Calu3 (cell line): ENCODE measurements at regions not wholly inside any gene's neighbourhood (a gene's known extent, or its start where the extent isn't known, plus 50 kb on each side); places are given as distances from the start of the nearest gene placed in this dataset.

Experiments
- BruUV-seq: library from RNA; stranded (reverse); fragments of 400-500 nt; replicated peaks from 2 replicates; lab custom pipeline; 2021; lab: Mats Ljungman, UMichigan
- CTCF ChIA-PET: fragments of 300-600 bp; sonication (Branson Sonifier 250); formaldehyde crosslinking; loops from one replicate; lab custom pipeline; 2022; ENCODE audit warnings: antibody characterized with exemption; lab: Charles Lee
- DNase-seq: peaks from one replicate; pipeline ENCODE4 v3.0.0; 2022
- H3K27ac Mint-ChIP-seq: one replicate; pipeline ENCODE4 v1.8.0; 2022; ENCODE audit warnings: mixed read lengths; ENCODE audit not compliant: unreplicated experiment
- H3K27me3 Mint-ChIP-seq: one replicate; pipeline ENCODE4 v1.8.0; 2022; ENCODE audit warnings: mixed read lengths; ENCODE audit not compliant: unreplicated experiment
- H3K36me3 Mint-ChIP-seq: one replicate; pipeline ENCODE4 v1.8.0; 2022; ENCODE audit warnings: mild to moderate bottlenecking, moderate library complexity, mixed read lengths; ENCODE audit not compliant: insufficient read depth, unreplicated experiment
- H3K4me1 Mint-ChIP-seq: one replicate; pipeline ENCODE4 v1.8.0; 2022; ENCODE audit warnings: mild to moderate bottlenecking, low read depth, mixed read lengths; ENCODE audit not compliant: unreplicated experiment
- H3K4me3 Mint-ChIP-seq: one replicate; pipeline ENCODE4 v1.8.0; 2022; ENCODE audit warnings: mild to moderate bottlenecking, low read depth, moderate library complexity, mixed read lengths; ENCODE audit not compliant: unreplicated experiment
- H3K9me3 Mint-ChIP-seq: one replicate; pipeline ENCODE4 v1.8.0; 2022; ENCODE audit warnings: low read depth, mixed read lengths; ENCODE audit not compliant: unreplicated experiment
- CTCF ChIP-seq: fragments of 200-600 bp; IDR thresholded peaks from one replicate; pipeline ENCODE4 v1.8.0; 2022; ENCODE audit warnings: antibody characterized with exemption; ENCODE audit not compliant: unreplicated experiment
- intact Hi-C: fragments of 100-400 bp; cut with micrococcal nuclease; formaldehyde crosslinking; loops from one replicate; pipeline ENCODE4 v1.10.0; 2022; ENCODE audit not compliant: unreplicated experiment

- Mint-ChIP-seq H3K36me3 (no peaks in the 10 kb centered on the region), H3K27me3 (no peaks in the 10 kb centered on the region), H3K27ac (no peak overlapping the region), H3K4me1 (no peaks in the 10 kb centered on the region), H3K4me3 (no peak overlapping the region), H3K9me3 (no peaks in the 10 kb centered on the region)
- no TSS peak for BruUV-seq
- TF ChIP-seq CTCF: no peak
- intact Hi-C loops: no loop called here
- CTCF ChIA-PET: no interaction called here
- DNase-seq: no peak
Observed at GRCh38 chr10:118922972-118923371, 106.5 kb upstream of the NANOS1 start.

- BruUV-seq: no TSS peak
- intact Hi-C loops: no loop called here
- no peaks in the 10 kb centered on the region for H3K4me1 Mint-ChIP-seq
- H3K9me3 Mint-ChIP-seq: no peaks in the 10 kb centered on the region
- no peak for DNase-seq
- TF ChIP-seq CTCF: no peak
- no peaks in the 10 kb centered on the region for H3K36me3 Mint-ChIP-seq
- H3K27me3 Mint-ChIP-seq: no peaks in the 10 kb centered on the region
- CTCF ChIA-PET: no interaction called here
- no peak overlapping the region for H3K4me3 Mint-ChIP-seq
- no peak overlapping the region for H3K27ac Mint-ChIP-seq
Observed at GRCh38 chr10:118924493-118924892, 105.0 kb upstream of the NANOS1 start.

GRCh38 chr10:118925404-118926071 is 104.0 kb upstream of the NANOS1 start:
- no TSS peak for BruUV-seq
- no peak for DNase-seq
- TF ChIP-seq CTCF: no peak
- CTCF ChIA-PET: no interaction called here
- Mint-ChIP-seq H3K27me3 (no peaks in the 10 kb centered on the region), H3K4me1 (no peaks in the 10 kb centered on the region), H3K4me3 (no peak overlapping the region), H3K27ac (no peak overlapping the region), H3K9me3 (no peaks in the 10 kb centered on the region), H3K36me3 (no peaks in the 10 kb centered on the region)
- intact Hi-C loops: no loop called here

GRCh38 chr10:118926072-118926417 is 103.5 kb upstream of the NANOS1 start:
- no peak for DNase-seq
- no peak overlapping the region for H3K4me3 Mint-ChIP-seq
- no peaks in the 10 kb centered on the region for H3K27me3 Mint-ChIP-seq
- peaks cover 2% of the 10 kb centered on the region for H3K9me3 Mint-ChIP-seq
- H3K36me3 Mint-ChIP-seq: no peaks in the 10 kb centered on the region
- no TSS peak for BruUV-seq
- H3K4me1 Mint-ChIP-seq: no peaks in the 10 kb centered on the region
- intact Hi-C loops: no loop called here
- CTCF ChIA-PET: no interaction called here
- no peak for TF ChIP-seq CTCF
- H3K27ac Mint-ChIP-seq: no peak overlapping the region
